Dedifferentiated amniotic fluid mesenchymal stem cell (primary cell): ENCODE measurements at regions not wholly inside any gene's neighbourhood (a gene's known extent, or its start where the extent isn't known, plus 50 kb on each side); places are given as distances from the start of the nearest gene placed in this dataset.
"Not testable (repeated sequence)": the region's sequence is repeated elsewhere in the genome, so short reads cannot be mapped to it uniquely, and the experiment has no call there.

Experiments used
- DNase-seq: peaks from one replicate; pipeline ENCODE4 v3.0.0-alpha.2; 2016; ENCODE audit errors: extremely low spot score

DNA sequence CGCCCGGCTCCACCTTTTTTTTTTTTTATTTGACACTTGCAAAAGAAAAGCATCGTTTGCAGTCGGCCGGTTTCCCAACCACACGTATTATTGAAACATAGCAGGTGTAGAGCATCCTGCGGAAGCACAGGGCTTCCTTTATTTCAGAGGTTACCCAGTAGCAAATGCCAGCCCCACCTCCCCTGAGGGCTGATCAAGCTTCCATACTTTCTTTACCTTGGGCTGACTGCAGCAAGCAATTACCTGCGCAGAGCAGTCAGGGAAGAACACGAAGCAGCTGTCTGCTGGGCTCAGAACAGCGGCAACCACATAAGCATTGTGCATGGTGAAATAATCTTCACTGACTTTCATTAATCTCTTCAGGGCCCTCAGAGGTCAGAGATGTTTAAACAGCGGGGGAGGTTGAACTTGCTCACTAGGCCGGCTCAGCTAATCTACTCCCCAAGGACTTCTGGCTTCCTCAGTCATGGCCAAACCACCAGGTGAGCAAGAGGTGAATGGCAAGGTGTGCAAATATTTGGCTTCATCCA lies 784.7 kb upstream of the AUTS2 start:
- DNase-seq, result no peak

- DNase-seq, result no peak
Measured at GRCh38 chr7:68816491-68816890, 781.8 kb upstream of the AUTS2 start.

- no peak for DNase-seq
Measured at GRCh38 chr7:68820321-68820720, 778.0 kb upstream of the AUTS2 start.

- no peak for DNase-seq
Measured at GRCh38 chr7:68821846-68822245, 776.4 kb upstream of the AUTS2 start.

DNA sequence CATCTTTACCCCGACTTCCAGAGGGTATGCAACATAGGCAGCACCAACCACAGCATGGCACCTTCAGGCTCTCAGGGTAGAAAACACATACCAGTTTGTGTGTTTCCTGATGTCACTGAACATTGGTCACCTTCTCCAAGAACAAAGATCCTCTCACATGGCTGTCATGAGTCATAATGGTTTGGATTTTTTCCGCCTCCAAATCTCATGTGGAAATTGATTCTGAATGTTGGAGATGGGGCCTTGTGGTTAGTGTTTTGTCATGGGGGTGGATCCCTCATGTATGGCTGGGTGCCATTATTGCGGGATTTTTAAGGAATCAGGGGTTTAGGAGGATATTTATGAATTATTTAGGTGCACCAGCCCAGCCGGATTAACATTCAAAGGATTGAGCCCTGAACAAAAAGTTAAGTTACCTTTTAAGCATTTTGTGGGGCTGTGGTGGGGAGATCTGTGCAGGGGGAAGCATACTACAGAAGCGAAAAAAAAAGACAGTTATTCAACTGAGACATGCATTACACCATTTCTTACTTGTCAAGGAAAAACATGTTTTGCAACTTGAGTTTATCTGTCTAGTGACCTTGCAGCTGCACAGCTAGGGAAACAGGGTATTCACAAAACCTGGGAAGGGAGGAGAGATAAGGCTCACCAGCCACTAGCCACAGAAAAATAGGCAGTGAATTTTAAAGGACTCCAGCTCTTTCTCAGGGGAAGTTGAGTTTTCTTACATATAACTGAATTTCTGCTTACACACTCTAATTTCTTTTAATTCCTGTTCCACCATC lies 774.1 kb upstream of the AUTS2 start:
- DNase-seq, result no peak

- DNase-seq, result no peak
Measured at GRCh38 chr7:68828575-68828974, 769.7 kb upstream of the AUTS2 start.

GRCh38 chr7:68833422-68833821 lies 764.9 kb upstream of the AUTS2 start:
- no peak for DNase-seq

- no peak for DNase-seq
Measured at GRCh38 chr7:68839014-68839413, 759.3 kb upstream of the AUTS2 start.

DNA sequence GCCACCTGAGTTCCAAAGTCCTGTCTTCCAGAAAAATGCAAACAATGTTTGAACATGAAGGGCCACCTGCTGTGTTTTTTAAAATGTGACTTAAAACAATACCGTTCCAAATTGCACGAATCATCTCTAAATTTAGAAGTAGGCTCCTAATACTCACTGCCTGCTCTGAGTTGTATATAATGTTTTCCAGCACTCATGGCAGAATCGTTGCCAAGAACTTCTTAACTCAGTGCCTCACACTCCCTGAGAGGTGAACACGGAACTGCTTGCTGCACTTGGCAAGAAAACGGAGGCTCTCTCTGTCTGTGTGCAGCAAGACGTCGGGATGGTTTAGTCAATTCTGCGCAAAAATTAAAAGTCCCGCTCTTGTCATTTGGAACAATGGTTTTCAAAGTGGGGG lies 757.3 kb upstream of the AUTS2 start:
- DNase-seq, result no peak

DNA sequence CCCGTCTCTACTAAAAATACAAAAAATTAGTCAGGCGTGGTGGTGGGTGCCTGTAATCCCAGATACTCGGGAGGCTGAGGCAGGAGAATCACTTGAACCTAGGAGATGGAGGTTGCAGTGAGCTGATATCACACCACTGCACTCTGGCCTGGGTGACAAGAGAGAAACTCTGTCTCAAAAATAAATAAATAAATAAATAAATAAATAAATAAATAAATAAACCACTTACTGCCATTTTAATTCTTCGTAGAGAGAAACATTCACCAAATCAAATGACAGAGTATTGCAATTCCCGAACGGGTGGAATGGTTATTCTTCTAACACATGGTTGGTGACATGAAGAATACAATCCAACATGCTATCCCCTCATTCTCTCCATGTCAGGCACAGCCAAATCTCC lies 754.3 kb upstream of the AUTS2 start:
- not testable (repeated sequence) for DNase-seq

DNA sequence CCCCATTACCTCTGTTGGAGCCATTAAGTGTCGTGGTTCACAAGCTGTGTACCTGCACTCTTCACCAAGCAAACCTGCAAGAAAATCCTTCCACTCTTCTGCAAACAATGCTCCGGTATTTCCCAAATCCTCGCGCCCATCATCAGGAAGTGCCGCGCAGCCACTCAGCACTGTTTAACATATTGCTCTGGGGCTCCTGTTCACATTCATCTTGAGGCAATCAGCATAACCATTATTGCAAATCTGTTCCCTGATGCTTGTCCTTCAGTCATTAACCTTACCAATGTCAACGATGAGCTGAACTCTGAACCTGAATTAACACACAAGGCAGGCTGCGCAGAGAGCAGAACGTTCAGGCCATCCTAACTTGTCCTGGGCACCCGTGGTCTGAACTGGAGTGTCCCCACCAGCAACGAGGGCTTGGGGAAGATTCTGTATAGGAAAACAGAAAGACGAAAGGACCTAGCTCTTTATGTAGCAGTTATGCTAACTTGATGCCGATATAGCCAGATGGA lies 751.4 kb upstream of the AUTS2 start:
- no peak for DNase-seq

DNA sequence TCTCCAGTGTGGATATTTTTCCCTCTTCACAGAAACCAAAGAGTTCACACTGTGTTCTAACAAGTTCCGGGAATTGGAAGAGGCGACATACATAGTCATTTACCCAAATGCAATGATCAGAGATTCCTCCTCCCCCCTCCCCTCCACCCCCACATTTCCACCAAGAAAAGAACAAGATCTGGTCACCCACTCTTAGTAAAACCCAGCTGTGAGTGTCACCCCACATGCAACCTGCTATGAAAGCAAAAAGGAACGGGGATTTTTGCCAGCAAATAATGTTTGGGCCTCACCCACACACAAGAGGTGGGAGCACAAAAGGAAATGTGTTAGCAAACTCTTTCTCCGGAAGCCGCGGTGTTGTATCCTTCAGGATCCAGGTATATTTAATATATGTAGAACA lies 745.0 kb upstream of the AUTS2 start:
- DNase-seq, result no peak

- no peak for DNase-seq
Measured at GRCh38 chr7:68857571-68857970, 740.7 kb upstream of the AUTS2 start.

DNA sequence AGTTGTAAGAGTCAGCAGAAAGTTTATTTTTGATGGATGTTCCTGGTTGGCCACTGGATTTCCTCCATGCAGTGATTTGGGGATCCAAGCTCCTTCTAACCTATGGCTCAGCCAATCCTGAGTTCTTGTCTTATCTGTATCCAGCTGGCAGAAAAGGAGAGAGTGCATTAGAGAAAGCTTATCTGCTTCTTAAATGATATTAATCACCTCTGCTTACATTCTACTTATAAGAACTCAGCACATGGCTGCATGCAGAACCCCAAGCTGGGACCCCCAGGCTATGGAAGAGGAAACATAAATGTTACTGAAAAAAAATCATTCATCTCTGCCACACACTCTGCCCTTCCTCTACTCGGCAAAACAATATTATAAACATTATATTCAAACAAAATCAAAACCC lies 739.8 kb upstream of the AUTS2 start:
- no peak for DNase-seq

GRCh38 chr7:68861171-68861570 lies 737.1 kb upstream of the AUTS2 start:
- no peak for DNase-seq

- DNase-seq, result no peak
Measured at GRCh38 chr7:68862261-68862660, 736.0 kb upstream of the AUTS2 start.

DNA sequence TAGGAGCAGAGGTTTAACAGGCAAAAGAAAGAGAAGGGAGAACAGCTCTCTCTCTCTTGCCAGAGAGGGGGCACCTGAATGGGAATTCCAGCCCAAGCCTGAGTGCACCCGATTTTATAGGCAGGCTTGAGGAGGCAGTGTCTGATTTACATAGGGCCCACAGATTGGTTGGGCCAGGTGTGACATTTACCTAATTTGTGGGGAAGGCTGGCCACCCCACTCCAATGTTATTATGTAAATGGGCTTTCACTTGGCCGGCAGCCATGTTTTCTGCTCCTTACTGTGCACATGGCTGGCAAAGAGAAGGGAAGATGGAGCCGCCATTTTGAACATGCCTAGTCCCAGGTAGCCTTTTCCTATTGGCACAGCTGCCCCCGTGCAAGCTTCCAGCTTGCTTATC lies 735.5 kb upstream of the AUTS2 start:
- no peak for DNase-seq

DNA sequence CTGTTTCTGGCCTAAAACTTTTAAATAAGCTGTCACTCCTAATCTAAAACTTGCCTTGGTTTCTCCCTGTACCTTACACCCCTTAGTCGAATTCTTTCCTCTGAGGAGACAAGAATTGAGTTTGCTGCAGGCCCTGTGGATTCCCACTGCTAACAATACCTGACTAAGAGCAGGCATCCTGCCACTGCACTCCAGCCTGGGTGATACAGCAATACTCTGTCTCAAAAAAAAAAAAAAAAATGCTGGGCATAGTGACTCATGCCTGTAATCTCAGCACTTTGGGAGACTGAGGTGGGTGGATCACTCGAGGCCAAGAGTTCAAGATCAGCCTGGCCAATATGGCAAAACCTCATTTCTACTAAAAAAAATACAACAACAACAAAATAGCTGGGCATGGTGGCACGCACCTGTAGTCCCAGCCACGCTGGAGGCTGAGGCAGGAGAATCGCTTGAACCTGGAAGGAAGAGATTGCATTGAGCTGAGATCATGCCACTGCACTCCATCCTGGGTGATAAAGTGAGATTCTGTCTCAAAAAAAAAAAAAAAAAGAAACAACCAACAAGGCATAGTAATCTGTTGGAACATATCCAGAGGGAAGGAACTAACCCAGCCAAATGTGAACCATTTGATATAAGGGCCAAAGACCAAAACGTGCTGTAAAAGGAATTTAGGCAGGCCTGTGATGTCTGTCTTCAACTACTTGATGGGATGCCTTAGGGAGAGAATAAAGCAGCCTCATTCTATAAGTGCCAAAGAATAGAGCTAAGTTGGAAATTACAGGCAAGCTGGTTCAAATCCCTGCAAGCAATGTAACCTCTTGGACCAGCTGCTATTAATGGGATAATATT lies 732.7 kb upstream of the AUTS2 start:
- no peak for DNase-seq

- DNase-seq, result no peak
Measured at GRCh38 chr7:68866200-68866570, 732.1 kb upstream of the AUTS2 start.

GRCh38 chr7:68866721-68867120 lies 731.6 kb upstream of the AUTS2 start:
- DNase-seq, result not testable (repeated sequence)

DNA sequence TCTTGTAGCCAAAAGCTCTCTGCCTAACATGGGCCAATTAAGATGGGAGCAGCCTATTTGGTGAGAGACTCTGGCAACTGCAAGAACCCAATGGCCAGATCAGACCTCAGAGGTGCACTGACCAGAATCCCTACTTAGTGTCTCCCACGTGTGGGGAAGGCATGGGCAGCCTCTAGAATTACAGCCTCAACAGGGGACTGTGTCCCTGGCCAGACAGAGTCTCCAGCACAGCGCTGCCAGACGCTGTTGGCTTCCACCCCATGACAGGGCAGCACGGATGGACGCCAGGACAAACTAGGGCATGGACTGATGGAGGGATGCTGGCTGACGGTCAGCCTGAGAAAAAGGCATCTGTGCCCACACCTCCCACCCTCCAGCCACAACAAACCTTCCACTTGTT lies 729.3 kb upstream of the AUTS2 start:
- DNase-seq, result no peak

DNA sequence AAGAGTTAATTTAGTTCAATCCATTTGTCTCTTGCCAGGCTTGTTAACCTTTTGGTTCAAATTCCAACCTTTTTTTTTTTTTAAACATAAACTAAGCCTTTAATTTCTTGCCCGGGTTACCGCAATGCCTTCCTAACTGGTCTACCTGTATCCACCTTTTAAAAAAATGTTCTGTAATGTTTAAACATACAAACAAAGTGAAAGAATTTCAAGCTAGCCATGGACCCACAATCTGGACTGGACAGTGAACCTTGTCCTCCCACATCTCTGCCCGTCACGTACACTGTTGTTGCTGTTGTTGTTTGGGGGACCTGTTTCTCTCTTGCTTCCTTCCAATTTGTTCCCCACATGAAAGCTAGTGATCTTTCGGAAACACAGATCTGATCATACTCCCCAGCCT lies 724.7 kb upstream of the AUTS2 start:
- DNase-seq, result no peak

DNA sequence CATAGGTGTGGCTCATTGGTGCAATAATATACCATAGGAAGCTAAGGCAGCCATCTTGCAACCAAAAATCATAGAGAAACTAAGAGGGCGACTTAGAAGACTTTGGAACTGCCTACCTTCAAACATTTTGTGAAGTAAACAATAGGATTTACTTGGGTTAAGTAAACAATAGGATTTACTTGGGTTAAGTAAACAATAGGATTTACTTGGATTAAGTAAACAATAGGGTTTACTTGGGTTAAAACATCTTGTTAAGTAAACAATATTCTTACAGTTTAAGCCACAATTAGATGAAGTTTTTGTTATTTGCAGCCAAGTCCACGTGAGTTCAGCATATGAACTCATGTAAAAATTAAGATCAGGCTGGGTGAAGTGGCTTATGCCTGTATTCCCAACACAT lies 722.4 kb upstream of the AUTS2 start:
- no peak for DNase-seq
